Lung (tissue), 11 donors: ENCODE measurements at regions not wholly inside any gene's neighbourhood (a gene's known extent, or its start where the extent isn't known, plus 50 kb on each side); places are given as distances from the start of the nearest gene placed in this dataset.

Experiments used
- ATAC-seq: fragments of 200-7000 bp; cut with Tn5 transposase; one replicate; pipeline ENCODE4 v1.9.1; 2020; ENCODE audit warnings: moderate number of reproducible peaks; ENCODE audit not compliant: insufficient read depth, low FRiP score
- DNase-seq, 3 donors: peaks; one replicate each; pipeline ENCODE4 v3.0.0-alpha.2; 2013 to 2017
- H3K27ac ChIP-seq, 2 donors: one replicate each; pipeline ENCODE4 v1.5.1; 2013; ENCODE audit warnings: mild to moderate bottlenecking in 2 of 2, moderate library complexity in 2 of 2, control low read depth in 1 of 2, inconsistent platforms in 1 of 2, low read depth in 1 of 2, low read length in 1 of 2
- H3K27me3 ChIP-seq, 3 donors: one replicate each; pipeline ENCODE4 v1.5.1; 2013; ENCODE audit warnings: low read length in 2 of 3; ENCODE audit not compliant: control insufficient read depth in 3 of 3, insufficient read depth in 3 of 3
- H3K36me3 ChIP-seq, 4 donors: one replicate each; pipeline ENCODE4 v1.5.1; 2013; ENCODE audit warnings: low read length in 4 of 4, mild to moderate bottlenecking in 1 of 4, moderate library complexity in 1 of 4; ENCODE audit not compliant: control insufficient read depth in 4 of 4, insufficient read depth in 4 of 4
- H3K4me1 ChIP-seq, 5 donors: one replicate each; pipeline ENCODE4 v1.5.1; 2013; ENCODE audit warnings: low read length in 5 of 5, mild to moderate bottlenecking in 2 of 5, moderate library complexity in 1 of 5; ENCODE audit not compliant: control insufficient read depth in 5 of 5, insufficient read depth in 5 of 5
- H3K4me3 ChIP-seq: one replicate; pipeline ENCODE4 v1.5.1; 2013; ENCODE audit warnings: mild to moderate bottlenecking, control low read depth, moderate library complexity
- H3K9ac ChIP-seq, 2 donors: one replicate each; pipeline ENCODE4 v1.5.1; 2013; ENCODE audit warnings: low read length in 2 of 2, control low read depth in 1 of 2; ENCODE audit not compliant: insufficient read depth in 1 of 2
- H3K9me3 ChIP-seq, 4 donors: one replicate each; pipeline ENCODE4 v1.5.1; 2013; ENCODE audit warnings: low read length in 3 of 4, mild to moderate bottlenecking in 1 of 4, moderate library complexity in 1 of 4; ENCODE audit not compliant: control insufficient read depth in 4 of 4, insufficient read depth in 3 of 4
- WGBS, 2 donors: extraction: QIAGEN DNeasy Blood & Tissue Kit; methylation state at CpG; one replicate each; pipeline ENCODE4 v1.1.7; 2013; 5-methylcytosine and 5-hydroxymethylcytosine counted together
- TF ChIP-seq, protein P1 (sequence below): IDR thresholded peaks from 2 replicates; pipeline ENCODE4 v1.5.1; 2012; ENCODE audit warnings: mild to moderate bottlenecking; ENCODE audit errors: control extremely low read depth, extremely low read depth
- donor health status: control.
- donor health status: control.
- donor health status: Bipolar disorder and iron deficiency.
- donor health status: healthy.
- donor health status: DM: yes; HTN: yes; CAD: no.

DNA sequence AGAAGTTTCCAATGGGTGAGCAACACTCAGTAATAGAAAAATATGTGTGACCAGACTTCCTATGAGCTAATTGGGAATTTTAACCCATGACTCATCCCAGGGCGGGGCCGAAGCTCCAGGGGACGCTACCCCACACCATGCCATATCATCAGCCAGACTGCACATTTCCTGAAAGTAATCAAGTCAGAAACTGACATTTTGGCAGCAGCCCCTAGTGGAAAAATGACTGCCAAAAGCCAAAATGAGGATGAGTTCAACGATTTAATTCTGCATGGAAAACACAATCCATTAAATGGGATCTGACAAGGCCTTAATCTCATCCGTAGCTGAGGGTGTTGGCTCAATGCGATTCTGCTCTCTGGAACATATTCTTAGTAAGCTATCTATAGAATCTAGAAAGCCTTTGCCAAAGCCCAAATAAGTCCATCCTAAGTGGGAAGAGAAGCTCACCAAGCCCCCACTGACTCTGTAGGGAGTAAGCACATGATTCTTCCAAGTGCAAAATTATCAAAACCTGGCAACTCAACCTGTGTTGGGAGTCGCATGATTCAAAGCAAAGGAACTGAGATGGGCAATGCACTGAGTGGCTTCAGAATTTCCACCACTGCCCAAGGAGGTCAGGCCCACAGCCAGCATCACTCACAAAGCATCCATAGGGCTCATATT, 93.1 kb upstream of the PDE1C start:
- no peaks in the 10 kb centered on the region for H3K9me3 ChIP-seq
- H3K4me3 ChIP-seq: no peak overlapping the region
- ATAC-seq (peak; percentile 71), DNase-seq (peak in 1 of 3 donors; percentile 5)
- no peaks in the 10 kb centered on the region for H3K36me3 ChIP-seq
- WGBS, 2 donors: 53 to 73% methylated on average over 7 of the region's 7 CpGs
- no peaks in the 10 kb centered on the region for H3K27me3 ChIP-seq
- peaks cover 0 to 16% (median 0%) of the 10 kb centered on the region in 5 donors for H3K4me1 ChIP-seq
- TF ChIP-seq, protein P1, sequence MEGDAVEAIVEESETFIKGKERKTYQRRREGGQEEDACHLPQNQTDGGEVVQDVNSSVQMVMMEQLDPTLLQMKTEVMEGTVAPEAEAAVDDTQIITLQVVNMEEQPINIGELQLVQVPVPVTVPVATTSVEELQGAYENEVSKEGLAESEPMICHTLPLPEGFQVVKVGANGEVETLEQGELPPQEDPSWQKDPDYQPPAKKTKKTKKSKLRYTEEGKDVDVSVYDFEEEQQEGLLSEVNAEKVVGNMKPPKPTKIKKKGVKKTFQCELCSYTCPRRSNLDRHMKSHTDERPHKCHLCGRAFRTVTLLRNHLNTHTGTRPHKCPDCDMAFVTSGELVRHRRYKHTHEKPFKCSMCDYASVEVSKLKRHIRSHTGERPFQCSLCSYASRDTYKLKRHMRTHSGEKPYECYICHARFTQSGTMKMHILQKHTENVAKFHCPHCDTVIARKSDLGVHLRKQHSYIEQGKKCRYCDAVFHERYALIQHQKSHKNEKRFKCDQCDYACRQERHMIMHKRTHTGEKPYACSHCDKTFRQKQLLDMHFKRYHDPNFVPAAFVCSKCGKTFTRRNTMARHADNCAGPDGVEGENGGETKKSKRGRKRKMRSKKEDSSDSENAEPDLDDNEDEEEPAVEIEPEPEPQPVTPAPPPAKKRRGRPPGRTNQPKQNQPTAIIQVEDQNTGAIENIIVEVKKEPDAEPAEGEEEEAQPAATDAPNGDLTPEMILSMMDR: no peak
- peak overlapping the region in 1 of 2 donors; percentile 76 for H3K27ac ChIP-seq
- no peak overlapping the region for H3K9ac ChIP-seq

- H3K4me1 ChIP-seq: peaks cover 0 to 16% (median 0%) of the 10 kb centered on the region in 5 donors
- WGBS, 2 donors: 77 to 78% methylated on average over 2 of the region's 2 CpGs
- TF ChIP-seq, protein P1: no peak
- ATAC-seq: no peak
- H3K9me3 ChIP-seq: no peaks in the 10 kb centered on the region
- H3K27me3 ChIP-seq: no peaks in the 10 kb centered on the region
- DNase-seq: no peak
- H3K9ac ChIP-seq: no peak overlapping the region
- no peaks in the 10 kb centered on the region for H3K36me3 ChIP-seq
- no peak overlapping the region for H3K27ac ChIP-seq
- H3K4me3 ChIP-seq: no peak overlapping the region
Observed at GRCh38 chr7:32161708-32162107, 91.5 kb upstream of the PDE1C start.

DNA sequence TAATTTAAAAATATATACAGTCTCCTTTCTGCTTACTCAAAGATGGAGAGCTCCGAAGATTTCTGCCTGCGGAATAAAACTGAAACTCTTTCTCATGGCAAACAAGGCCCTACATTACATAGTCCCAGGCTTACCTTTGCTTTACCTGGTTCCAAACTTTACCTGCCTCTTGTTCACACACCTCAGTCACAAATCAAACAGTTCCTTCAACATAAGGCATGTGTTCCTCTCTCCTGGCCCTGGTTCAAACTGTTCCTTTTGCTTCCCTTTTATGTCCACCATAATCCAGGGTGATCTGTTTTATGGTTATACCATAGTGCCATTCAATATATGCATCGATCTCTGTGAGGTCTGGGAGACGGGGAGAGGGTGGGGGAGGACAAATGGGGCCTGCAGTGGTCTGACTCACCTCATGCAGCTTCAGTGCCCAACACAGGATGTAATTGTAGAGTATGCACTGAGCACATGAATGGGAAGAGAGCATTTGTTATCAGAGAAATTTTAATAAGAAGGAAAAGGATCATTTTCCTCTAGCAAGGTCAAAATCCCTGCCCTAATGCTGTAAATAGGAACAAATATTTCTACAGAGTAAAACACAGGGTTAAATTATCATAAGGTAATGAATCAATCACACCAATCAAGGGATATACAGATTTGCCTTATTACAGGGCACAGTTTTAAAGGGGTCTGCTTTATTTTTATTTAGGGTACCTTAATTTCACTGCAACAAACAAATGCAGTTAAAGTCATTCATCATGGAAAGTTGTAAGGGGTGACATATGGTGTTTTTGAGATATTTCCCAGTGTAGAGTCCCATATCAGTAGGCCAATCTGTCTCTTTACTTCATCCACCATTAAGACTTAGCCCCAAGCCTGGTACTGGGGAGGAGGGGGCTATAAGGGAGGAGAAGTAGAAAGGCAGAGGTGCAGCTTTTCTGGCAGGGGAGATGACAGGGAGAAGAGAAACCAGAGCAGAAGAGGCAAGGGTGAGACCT, 88.8 kb upstream of the PDE1C start:
- DNase-seq: no peak
- H3K4me1 ChIP-seq: peaks cover 0 to 16% (median 0%) of the 10 kb centered on the region in 5 donors
- peak overlapping the region in 1 of 2 donors; percentile 71 for H3K27ac ChIP-seq
- H3K4me3 ChIP-seq: no peak overlapping the region
- H3K27me3 ChIP-seq: no peaks in the 10 kb centered on the region
- H3K36me3 ChIP-seq: no peaks in the 10 kb centered on the region
- ATAC-seq: no peak
- TF ChIP-seq, protein P1: no peak
- no peak overlapping the region for H3K9ac ChIP-seq
- H3K9me3 ChIP-seq: no peaks in the 10 kb centered on the region
- WGBS, 2 donors: 87 to 92% methylated on average over 4 of the region's 4 CpGs
